GM12878 (cell line): ENCODE measurements at regions not wholly inside any gene's neighbourhood (a gene's known extent, or its start where the extent isn't known, plus 50 kb on each side); places are given as distances from the start of the nearest gene placed in this dataset.

Source experiments
- ATAC-seq: fragments of 200-7000 bp; cut with Tn5 transposase; 3 replicates; pipeline ENCODE4 v1.9.1; 2020; ENCODE audit warnings: mild to moderate bottlenecking, moderate library complexity
- BruUV-seq: library from RNA; stranded (reverse); fragments of 400-500 nt; replicated peaks from 2 replicates; lab custom pipeline; 2021; lab: Mats Ljungman, UMichigan
- CTCF ChIA-PET: fragments of 300-600 bp; sonication (Branson Sonifier 250); formaldehyde crosslinking; extraction: SDS; loops from one replicate; lab custom pipeline; 2021; ENCODE audit warnings: inconsistent platforms; lab: Yijun Ruan, JAX
- POLR2A ChIA-PET: fragments of 350-600 bp; formaldehyde crosslinking; extraction: SDS; loops from one replicate; lab custom pipeline; 2021; ENCODE audit warnings: inconsistent platforms; lab: Charles Lee
- RAD21 ChIA-PET: fragments of 300-600 bp; sonication (Branson Sonifier 250); formaldehyde crosslinking; loops from one replicate; lab custom pipeline; 2023; ENCODE audit warnings: antibody characterized with exemption; ENCODE audit not compliant: unreplicated experiment; lab: Charles Lee
- SMC1A ChIA-PET: fragments of 300-600 bp; sonication (Branson Sonifier 250); formaldehyde crosslinking; loops from one replicate; lab custom pipeline; 2023; ENCODE audit not compliant: unreplicated experiment, uncharacterized antibody; lab: Charles Lee
- DNase-seq: peaks from one replicate; pipeline ENCODE4 v3.0.0-alpha.2; 2011; ENCODE audit warnings: low read depth, low spot score
- FAIRE-seq: peaks from 3 replicates; lab custom pipeline; 2011; peaks lifted over from hg19 to GRCh38; lab: Jason Lieb, UNC
- H2AFZ ChIP-seq: 2 replicates; pipeline ENCODE4 v1.6.0; 2011; ENCODE audit warnings: low read depth, low read length, control low read depth; ENCODE audit not compliant: control insufficient read depth
- H3K27ac ChIP-seq: 2 replicates; pipeline ENCODE4 v1.5.1; 2011; ENCODE audit warnings: control low read depth; ENCODE audit not compliant: control insufficient read depth, insufficient read depth
- H3K27me3 ChIP-seq, 2 experiments: replicated peaks in 1 of 2; 2 replicates each; pipeline versions ENCODE4 v1.6.0 to v1.6.1; 2011; ENCODE audit warnings: low read length in 1 of 2; ENCODE audit not compliant: control insufficient read depth in 2 of 2, insufficient read depth in 2 of 2
- H3K36me3 ChIP-seq, 2 experiments: 2 replicates each; pipeline ENCODE4 v1.5.1; 2011; ENCODE audit warnings: low read length in 1 of 2; ENCODE audit not compliant: control insufficient read depth in 2 of 2, insufficient read depth in 2 of 2
- H3K4me1 ChIP-seq: 2 replicates; pipeline ENCODE4 v1.6.1; 2011; ENCODE audit warnings: mild to moderate bottlenecking, low read length, moderate library complexity, mixed read lengths; ENCODE audit not compliant: control insufficient read depth, insufficient read depth
- H3K4me2 ChIP-seq: 2 replicates; pipeline ENCODE4 v1.6.0; 2011; ENCODE audit warnings: control low read depth; ENCODE audit not compliant: control insufficient read depth, insufficient read depth
- H3K4me3 ChIP-seq: fragments of 200-600 bp; sonication (generic); 2 replicates; pipeline ENCODE4 v1.5.1; 2016
- H3K79me2 ChIP-seq: 2 replicates; pipeline ENCODE4 v1.6.0; 2011; ENCODE audit warnings: low read length; ENCODE audit not compliant: control insufficient read depth, insufficient read depth
- H3K9ac ChIP-seq: 2 replicates; pipeline ENCODE4 v1.8.0; 2011; ENCODE audit warnings: low read length, control low read depth, mixed read lengths; ENCODE audit not compliant: control insufficient read depth, insufficient read depth
- H3K9me3 ChIP-seq: replicated peaks from 3 replicates; pipeline ENCODE4 v1.5.1; 2011; ENCODE audit warnings: mild to moderate bottlenecking, low read length; ENCODE audit not compliant: control insufficient read depth, insufficient read depth
- H4K20me1 ChIP-seq: 2 replicates; pipeline ENCODE4 v1.6.0; 2011; ENCODE audit not compliant: control insufficient read depth, insufficient read depth
- CREM ChIP-seq: IDR thresholded peaks from 2 replicates; pipeline ENCODE4 v1.6.1; 2014; ENCODE audit warnings: antibody characterized with exemption, low read depth
- ETV6 ChIP-seq, 2 experiments: fragments of 450-650 bp in 1 of 2; IDR thresholded peaks in 1 of 2; conservative IDR thresholded peaks in 1 of 2; 2 replicates each; pipeline ENCODE4 v1.6.1; 2014; ENCODE audit warnings: antibody characterized with exemption in 1 of 2, borderline replicate concordance in 1 of 2, low read depth in 1 of 2, mild to moderate bottlenecking in 1 of 2, moderate library complexity in 1 of 2
- HDGF ChIP-seq: fragments of 450-650 bp; IDR thresholded peaks from 2 replicates; pipeline ENCODE4 v1.6.1; 2016; ENCODE audit warnings: antibody characterized with exemption
- IKZF2 ChIP-seq, 2 experiments: fragments of 450-650 bp; IDR thresholded peaks; 2 replicates each; pipeline ENCODE4 v1.6.1; 2017; ENCODE audit warnings: mild to moderate bottlenecking in 2 of 2, moderate library complexity in 2 of 2
- KDM1A ChIP-seq: fragments of 200-600 bp; sonication (generic); IDR thresholded peaks from 2 replicates; pipeline ENCODE4 v1.6.1; 2016; ENCODE audit warnings: borderline replicate concordance
- NKRF ChIP-seq: fragments of 450-650 bp; conservative IDR thresholded peaks from 2 replicates; pipeline ENCODE4 v1.6.1; 2017; ENCODE audit warnings: mild to moderate bottlenecking, moderate library complexity
- POLR2AphosphoS5 ChIP-seq: IDR thresholded peaks from 2 replicates; pipeline ENCODE4 v1.6.1; 2011; ENCODE audit warnings: mild to moderate bottlenecking, low read length, inconsistent platforms
- SIN3A ChIP-seq: IDR thresholded peaks from 2 replicates; pipeline ENCODE4 v1.6.1; 2012; ENCODE audit warnings: low read depth, low read length, improper control_type of control experiment
- SREBF1 ChIP-seq: IDR thresholded peaks from 2 replicates; pipeline ENCODE4 v1.6.1; 2012; ENCODE audit warnings: mild to moderate bottlenecking, low read length
- TAF1 ChIP-seq: IDR thresholded peaks from 2 replicates; pipeline ENCODE4 v1.6.1; 2011; ENCODE audit warnings: mild to moderate bottlenecking, low read depth, low read length, borderline replicate concordance
- TCF7 ChIP-seq: IDR thresholded peaks from 2 replicates; pipeline ENCODE4 v1.6.1; 2014; ENCODE audit warnings: antibody characterized with exemption, borderline replicate concordance
- ZNF207 ChIP-seq: fragments of 450-650 bp; IDR thresholded peaks from 2 replicates; pipeline ENCODE4 v1.6.1; 2014; ENCODE audit warnings: antibody characterized with exemption, mild to moderate bottlenecking, borderline replicate concordance
- ZNF687 ChIP-seq: fragments of 450-650 bp; IDR thresholded peaks from 2 replicates; pipeline ENCODE4 v1.6.1; 2017; ENCODE audit warnings: mild to moderate bottlenecking, moderate library complexity
- WGBS: methylation state at CpG from one replicate; pipeline ENCODE4 v1.1.6; 2016; ENCODE audit warnings: low lambda C conversion rate; ENCODE audit not compliant: insufficient replicate concordance, insufficient coverage; ENCODE audit errors: missing lambda C conversion rate; 5-methylcytosine and 5-hydroxymethylcytosine counted together
- in situ Hi-C: fragments of 300-500 bp; cut with MboI; formaldehyde crosslinking; loops from 9 replicates; pipeline ENCODE4 v1.14.3; 2018; ENCODE audit warnings: mixed read lengths
- intact Hi-C: fragments of 100-400 bp; cut with micrococcal nuclease; formaldehyde crosslinking; loops from one replicate; pipeline ENCODE4 v1.14.2; 2022; ENCODE audit not compliant: unreplicated experiment
- TF ChIP-seq, protein P1 (sequence below): fragments of 450-650 bp; IDR thresholded peaks from 2 replicates; pipeline ENCODE4 v1.6.1; 2014; ENCODE audit warnings: mild to moderate bottlenecking

- intact Hi-C loops, result no loop called here
- ATAC-seq (no peak), DNase-seq (no peak), FAIRE-seq (no peak)
- WGBS, result 32% methylated on average over 1 of the region's 1 CpG
- H3K36me3 ChIP-seq, result no peaks in the 10 kb centered on the region
- H3K9me3 ChIP-seq, result no peaks in the 10 kb centered on the region
- CTCF ChIA-PET, result interaction anchor here (0.6 to 1.7 kb wide), 6 partner anchors 12 to 172 kb away, joined by 3 to 6 read pairs (median 4); no protein-coding TSS in a partner anchor
- no peak overlapping the region for H3K9ac ChIP-seq
- no peak overlapping the region for H2AFZ ChIP-seq
- in situ Hi-C loops, result no loop called here
- no peaks in the 10 kb centered on the region for H4K20me1 ChIP-seq
- no peak overlapping the region for H3K4me2 ChIP-seq
- TF ChIP-seq SIN3A (no peak), ZNF207 (no peak), TCF7 (no peak), NKRF (no peak), KDM1A (no peak), SREBF1 (no peak), TAF1 (no peak), ETV6 (conservative IDR thresholded peaks at IDR 0.05 in 1 of 2, IDR thresholded peaks at IDR 0.05 in 1 of 2; ENCODE audit: borderline replicate concordance in 1 of 2, low read depth in 1 of 2) (no peak), CREM (no peak), HDGF (no peak), IKZF2 (IDR thresholded peaks at IDR 0.05) (no peak), POLR2AphosphoS5 (no peak), ZNF687 (no peak)
- TF ChIP-seq, protein P1, sequence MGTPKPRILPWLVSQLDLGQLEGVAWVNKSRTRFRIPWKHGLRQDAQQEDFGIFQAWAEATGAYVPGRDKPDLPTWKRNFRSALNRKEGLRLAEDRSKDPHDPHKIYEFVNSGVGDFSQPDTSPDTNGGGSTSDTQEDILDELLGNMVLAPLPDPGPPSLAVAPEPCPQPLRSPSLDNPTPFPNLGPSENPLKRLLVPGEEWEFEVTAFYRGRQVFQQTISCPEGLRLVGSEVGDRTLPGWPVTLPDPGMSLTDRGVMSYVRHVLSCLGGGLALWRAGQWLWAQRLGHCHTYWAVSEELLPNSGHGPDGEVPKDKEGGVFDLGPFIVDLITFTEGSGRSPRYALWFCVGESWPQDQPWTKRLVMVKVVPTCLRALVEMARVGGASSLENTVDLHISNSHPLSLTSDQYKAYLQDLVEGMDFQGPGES, result no peak
- H3K4me3 ChIP-seq, result no peak overlapping the region
- H3K27ac ChIP-seq, result no peak overlapping the region
- POLR2A ChIA-PET, result no interaction called here
- H3K79me2 ChIP-seq, result no peaks in the 10 kb centered on the region
- no peaks in the 10 kb centered on the region for H3K4me1 ChIP-seq
- BruUV-seq, result no TSS peak
- SMC1A ChIA-PET, result interaction anchor here (1.1 to 2.4 kb wide), 3 partner anchors 9 to 17 kb away, joined by 3 to 8 read pairs (median 4); no protein-coding TSS in a partner anchor
- no peaks in the 10 kb centered on the region; a peak in 1 of 4 replicates for H3K27me3 ChIP-seq
- RAD21 ChIA-PET, result interaction anchor here (1.5 kb wide), 1 partner anchor 18 kb away, joined by 4 read pairs; no protein-coding TSS in a partner anchor
Observed at GRCh38 chr14:36052063-36052462, 124.5 kb downstream of the PTCSC3 start.
